ENCODE measurements at regions not wholly inside any gene's neighbourhood (a gene's known extent, or its start where the extent isn't known, plus 50 kb on each side); places are given as distances from the start of the nearest gene placed in this dataset.

GRCh38 chr7:49371771-49372170 is 401.7 kb upstream of the VWC2 start:
- TF ChIP-seq CTCF (IDR thresholded peaks at IDR 0.05) (no peak), POLR2A (IDR thresholded peaks at IDR 0.05) (no peak), EP300 (IDR thresholded peaks at IDR 0.05) (no peak)
